ENCODE measurements at regions not wholly inside any gene's neighbourhood (a gene's known extent, or its start where the extent isn't known, plus 50 kb on each side); places are given as distances from the start of the nearest gene placed in this dataset.

- H3K9me3 ChIP-seq (ENCODE audit: control extremely low read depth in 1 of 3, control insufficient read depth in 2 of 3, insufficient read depth in 1 of 3, low read length in 2 of 3) = no peaks in the 10 kb centered on the region
- no peak overlapping the region for H3K27ac ChIP-seq (ENCODE audit: low read length in 2 of 2)
- no peak overlapping the region for H3K4me3 ChIP-seq (ENCODE audit: control extremely low read depth in 1 of 5, extremely low read depth in 1 of 5, insufficient read depth in 1 of 5, low read depth in 2 of 5, low read length in 4 of 5)
- CTCF ChIA-PET = no interaction called here
- Mint-ChIP-seq H3K4me1 (no peaks in the 10 kb centered on the region), H3K4me3 (no peak overlapping the region), H3K9me3 (ENCODE audit: insufficient read depth) (no peaks in the 10 kb centered on the region), H3K27me3 (no peaks in the 10 kb centered on the region), H3K27ac (no peak overlapping the region)
- no peak overlapping the region for H3K9ac ChIP-seq (ENCODE audit: low read length)
- H3K4me2 ChIP-seq (replicated peaks; ENCODE audit: low read depth, low read length, poor library complexity, severe bottlenecking) = no peak overlapping the region
- no peaks in the 10 kb centered on the region for H3K4me1 ChIP-seq (ENCODE audit: control insufficient read depth in 2 of 2, insufficient read depth in 2 of 2, low read length in 2 of 2)
- no peak overlapping the region for H2AFZ ChIP-seq (ENCODE audit: insufficient read depth, low read depth, low read length, poor library complexity, severe bottlenecking)
- ATAC-seq (ENCODE audit: low read depth) (no peak), DNase-seq (no peak)
- H3K79me2 ChIP-seq (ENCODE audit: control insufficient read depth, insufficient read depth, low read length) = no peaks in the 10 kb centered on the region
- no peaks in the 10 kb centered on the region for H3K27me3 ChIP-seq (replicated peaks in 1 of 4; ENCODE audit: control extremely low read depth in 1 of 4, control insufficient read depth in 3 of 4, insufficient read depth in 4 of 4, low read length in 3 of 4)
- H3K36me3 ChIP-seq (replicated peaks in 1 of 2; ENCODE audit: control extremely low read depth in 1 of 2, control insufficient read depth in 1 of 2, extremely low read depth in 1 of 2, insufficient read depth in 2 of 2, low read length in 1 of 2) = no peaks in the 10 kb centered on the region
- intact Hi-C loops (cut with micrococcal nuclease) = no loop called here
- TF ChIP-seq CTCF (IDR thresholded peaks at IDR 0.05) (no peak), EZH2 (IDR thresholded peaks at IDR 0.05; ENCODE audit: borderline replicate concordance, insufficient read depth, low read depth, low read length, poor library complexity, severe bottlenecking) (no peak)
- no peaks in the 10 kb centered on the region for H4K20me1 ChIP-seq (ENCODE audit: control insufficient read depth, insufficient read depth, low read length, poor library complexity, severe bottlenecking)
- POLR2A ChIA-PET = no interaction called here
Observed at GRCh38 chr14:53740570-53740969, 216.1 kb downstream of the BMP4 start.

GRCh38 chr14:53735916-53736315 lies 220.7 kb downstream of the BMP4 start:
- no peaks in the 10 kb centered on the region for H3K27me3 Mint-ChIP-seq
- no peaks in the 10 kb centered on the region for H3K9me3 Mint-ChIP-seq (ENCODE audit: insufficient read depth)
- H3K27ac Mint-ChIP-seq = no peak overlapping the region
- Histone ChIP-seq H3K36me3 (replicated peaks in 1 of 2; ENCODE audit: control extremely low read depth in 1 of 2, control insufficient read depth in 1 of 2, extremely low read depth in 1 of 2, insufficient read depth in 2 of 2, low read length in 1 of 2) (no peaks in the 10 kb centered on the region), H3K4me2 (replicated peaks; ENCODE audit: low read depth, low read length, poor library complexity, severe bottlenecking) (no peak overlapping the region), H3K27ac (ENCODE audit: low read length in 2 of 2) (no peak overlapping the region), H3K27me3 (replicated peaks in 1 of 4; ENCODE audit: control extremely low read depth in 1 of 4, control insufficient read depth in 3 of 4, insufficient read depth in 4 of 4, low read length in 3 of 4) (no peaks in the 10 kb centered on the region), H3K4me3 (ENCODE audit: control extremely low read depth in 1 of 5, extremely low read depth in 1 of 5, insufficient read depth in 1 of 5, low read depth in 2 of 5, low read length in 4 of 5) (no peak overlapping the region), H3K4me1 (ENCODE audit: control insufficient read depth in 2 of 2, insufficient read depth in 2 of 2, low read length in 2 of 2) (no peaks in the 10 kb centered on the region), H4K20me1 (ENCODE audit: control insufficient read depth, insufficient read depth, low read length, poor library complexity, severe bottlenecking) (no peaks in the 10 kb centered on the region), H3K9ac (ENCODE audit: low read length) (no peak overlapping the region), H3K9me3 (ENCODE audit: control extremely low read depth in 1 of 3, control insufficient read depth in 2 of 3, insufficient read depth in 1 of 3, low read length in 2 of 3) (no peaks in the 10 kb centered on the region), H2AFZ (ENCODE audit: insufficient read depth, low read depth, low read length, poor library complexity, severe bottlenecking) (no peak overlapping the region), H3K79me2 (ENCODE audit: control insufficient read depth, insufficient read depth, low read length) (no peaks in the 10 kb centered on the region)
- intact Hi-C loops (cut with micrococcal nuclease) = no loop called here
- no peak overlapping the region for H3K4me3 Mint-ChIP-seq
- no peaks in the 10 kb centered on the region for H3K4me1 Mint-ChIP-seq
- no peak for DNase-seq
- no CpG with 5 or more reads among the region's 2 CpGs for WGBS (ENCODE audit: insufficient coverage)
- TF ChIP-seq EZH2 (IDR thresholded peaks at IDR 0.05; ENCODE audit: borderline replicate concordance, insufficient read depth, low read depth, low read length, poor library complexity, severe bottlenecking) = no peak
- no peak for TF ChIP-seq CTCF (IDR thresholded peaks at IDR 0.05)
- POLR2A ChIA-PET = no interaction called here
- CTCF ChIA-PET = no interaction called here
- no peak for ATAC-seq (ENCODE audit: low read depth)

Data from B cell (primary cell).